Subcutaneous abdominal adipose tissue (tissue), 5 donors: ENCODE measurements at regions not wholly inside any gene's neighbourhood (a gene's known extent, or its start where the extent isn't known, plus 50 kb on each side); places are given as distances from the start of the nearest gene placed in this dataset.

Source experiments
- H3K27ac ChIP-seq: one replicate; pipeline ENCODE4 v1.7.0; 2013; ENCODE audit warnings: low read depth, mild to moderate bottlenecking, inconsistent platforms, low read length, moderate library complexity
- H3K27me3 ChIP-seq, 5 donors: one replicate each; pipeline ENCODE4 v1.7.0; 2013; ENCODE audit warnings: low read length in 5 of 5, inconsistent platforms in 1 of 5; ENCODE audit not compliant: control insufficient read depth in 5 of 5, insufficient read depth in 4 of 5
- H3K36me3 ChIP-seq, 5 donors: one replicate each; pipeline ENCODE4 v1.7.0; 2013; ENCODE audit warnings: low read length in 5 of 5; ENCODE audit not compliant: control insufficient read depth in 5 of 5, insufficient read depth in 5 of 5
- H3K4me1 ChIP-seq, 5 donors: one replicate each; pipeline ENCODE4 v1.7.0; 2013; ENCODE audit warnings: low read length in 5 of 5, mild to moderate bottlenecking in 3 of 5, moderate library complexity in 1 of 5; ENCODE audit not compliant: control insufficient read depth in 5 of 5, insufficient read depth in 5 of 5
- H3K4me3 ChIP-seq, 5 donors: one replicate each; pipeline ENCODE4 v1.7.0; 2013; ENCODE audit warnings: low read length in 5 of 5, low read depth in 1 of 5
- H3K9ac ChIP-seq, 5 donors: one replicate each; pipeline ENCODE4 v1.7.0; 2013; ENCODE audit warnings: low read length in 5 of 5, mild to moderate bottlenecking in 4 of 5, moderate library complexity in 3 of 5
- H3K9me3 ChIP-seq, 5 donors: one replicate each; pipeline ENCODE4 v1.7.0; 2013; ENCODE audit warnings: low read length in 5 of 5; ENCODE audit not compliant: control insufficient read depth in 5 of 5
- donor health status: healthy.
- donor health status: healthy.
- donor health status: healthy.
- donor health status: healthy.
- donor health status: healthy.

GRCh38 chr16:6672507-6672906 is 660.1 kb upstream of the RBFOX1 start:
- H3K27me3 ChIP-seq = peaks cover 0 to 6% (median 0%) of the 10 kb centered on the region in 5 donors
- H3K4me1 ChIP-seq = no peaks in the 10 kb centered on the region
- no peak overlapping the region for H3K4me3 ChIP-seq
- no peaks in the 10 kb centered on the region for H3K9me3 ChIP-seq
- no peak overlapping the region for H3K9ac ChIP-seq
- no peak overlapping the region for H3K27ac ChIP-seq
- no peaks in the 10 kb centered on the region for H3K36me3 ChIP-seq

GRCh38 chr16:6667393-6667792 is 665.3 kb upstream of the RBFOX1 start:
- Histone ChIP-seq H3K4me1 (no peaks in the 10 kb centered on the region), H3K9me3 (no peaks in the 10 kb centered on the region), H3K4me3 (no peak overlapping the region), H3K36me3 (no peaks in the 10 kb centered on the region), H3K27me3 (peaks cover 0 to 7% (median under 1%) of the 10 kb centered on the region in 5 donors), H3K27ac (no peak overlapping the region), H3K9ac (no peak overlapping the region)

- Histone ChIP-seq H3K4me3 (no peak overlapping the region), H3K9ac (no peak overlapping the region), H3K36me3 (no peaks in the 10 kb centered on the region), H3K27ac (no peak overlapping the region), H3K9me3 (no peaks in the 10 kb centered on the region), H3K4me1 (no peaks in the 10 kb centered on the region), H3K27me3 (peaks cover 0 to 7% (median 0%) of the 10 kb centered on the region in 5 donors)
Observed at GRCh38 chr16:6665126-6665525, 667.5 kb upstream of the RBFOX1 start.

- H3K4me1 ChIP-seq = no peaks in the 10 kb centered on the region
- no peaks in the 10 kb centered on the region for H3K36me3 ChIP-seq
- H3K27me3 ChIP-seq = peaks cover 0 to 10% (median 0%) of the 10 kb centered on the region in 5 donors
- no peaks in the 10 kb centered on the region for H3K9me3 ChIP-seq
- no peak overlapping the region for H3K9ac ChIP-seq
- no peak overlapping the region for H3K4me3 ChIP-seq
- H3K27ac ChIP-seq = no peak overlapping the region
Observed at GRCh38 chr16:6663668-6664067, 669.0 kb upstream of the RBFOX1 start.

GRCh38 chr16:6656760-6657159 is 675.9 kb upstream of the RBFOX1 start:
- Histone ChIP-seq H3K27me3 (peaks cover 0 to 8% (median 0%) of the 10 kb centered on the region in 5 donors), H3K27ac (no peak overlapping the region), H3K9me3 (no peaks in the 10 kb centered on the region), H3K9ac (no peak overlapping the region), H3K4me1 (no peaks in the 10 kb centered on the region), H3K36me3 (no peaks in the 10 kb centered on the region), H3K4me3 (no peak overlapping the region)

- H3K9me3 ChIP-seq = no peaks in the 10 kb centered on the region
- no peaks in the 10 kb centered on the region for H3K36me3 ChIP-seq
- no peak overlapping the region for H3K9ac ChIP-seq
- H3K4me3 ChIP-seq = no peak overlapping the region
- peaks cover 0 to 8% (median 3%) of the 10 kb centered on the region in 5 donors for H3K27me3 ChIP-seq
- H3K27ac ChIP-seq = no peak overlapping the region
- H3K4me1 ChIP-seq = no peaks in the 10 kb centered on the region
Observed at GRCh38 chr16:6646891-6647290, 685.8 kb upstream of the RBFOX1 start.

- H3K36me3 ChIP-seq = no peaks in the 10 kb centered on the region
- H3K9ac ChIP-seq = no peak overlapping the region
- H3K27me3 ChIP-seq = peaks cover 0 to 11% (median 2%) of the 10 kb centered on the region in 5 donors
- H3K4me1 ChIP-seq = no peaks in the 10 kb centered on the region
- no peak overlapping the region for H3K27ac ChIP-seq
- no peaks in the 10 kb centered on the region for H3K9me3 ChIP-seq
- H3K4me3 ChIP-seq = no peak overlapping the region
Observed at GRCh38 chr16:6645768-6646568, 686.7 kb upstream of the RBFOX1 start.

GRCh38 chr16:6644916-6645315 is 687.7 kb upstream of the RBFOX1 start:
- no peaks in the 10 kb centered on the region for H3K9me3 ChIP-seq
- H3K9ac ChIP-seq = no peak overlapping the region
- no peak overlapping the region for H3K4me3 ChIP-seq
- H3K4me1 ChIP-seq = no peaks in the 10 kb centered on the region
- H3K27me3 ChIP-seq = peaks cover 0 to 16% (median 2%) of the 10 kb centered on the region in 5 donors
- no peaks in the 10 kb centered on the region for H3K36me3 ChIP-seq
- no peak overlapping the region for H3K27ac ChIP-seq

GRCh38 chr16:6643080-6643686 is 689.5 kb upstream of the RBFOX1 start:
- Histone ChIP-seq H3K4me3 (no peak overlapping the region), H3K9me3 (no peaks in the 10 kb centered on the region), H3K9ac (no peak overlapping the region), H3K27ac (no peak overlapping the region), H3K27me3 (peaks cover 0 to 16% (median 2%) of the 10 kb centered on the region in 5 donors), H3K4me1 (no peaks in the 10 kb centered on the region), H3K36me3 (no peaks in the 10 kb centered on the region)

GRCh38 chr16:6642271-6642670 is 690.4 kb upstream of the RBFOX1 start:
- H3K9me3 ChIP-seq = no peaks in the 10 kb centered on the region
- H3K4me1 ChIP-seq = no peaks in the 10 kb centered on the region
- no peak overlapping the region for H3K4me3 ChIP-seq
- H3K36me3 ChIP-seq = no peaks in the 10 kb centered on the region
- peaks cover 0 to 16% (median 2%) of the 10 kb centered on the region in 5 donors for H3K27me3 ChIP-seq
- no peak overlapping the region for H3K9ac ChIP-seq
- H3K27ac ChIP-seq = no peak overlapping the region
